CD14-positive monocyte (primary cell): ENCODE measurements at regions not wholly inside any gene's neighbourhood (a gene's known extent, or its start where the extent isn't known, plus 50 kb on each side); places are given as distances from the start of the nearest gene placed in this dataset.

Source experiments
- DNase-seq, 3 donors: peaks; one replicate each; pipeline ENCODE4 v3.0.0-alpha.2; 2011 to 2022
- H2AFZ ChIP-seq: 2 replicates; pipeline ENCODE4 v1.6.0; 2012; ENCODE audit warnings: mild to moderate bottlenecking, low read depth, low read length, inconsistent platforms; ENCODE audit not compliant: insufficient read depth, poor library complexity, severe bottlenecking
- H3K27ac ChIP-seq, 2 donors: 1 replicate in 1 of 2; 2 replicates in 1 of 2; pipeline ENCODE4 v1.5.1; 2012 to 2013; ENCODE audit warnings: low read length in 2 of 2, control low read depth in 1 of 2, inconsistent platforms in 1 of 2, low read depth in 1 of 2, mild to moderate bottlenecking in 1 of 2
- H3K27me3 ChIP-seq, 2 donors: one replicate each; pipeline versions ENCODE4 v1.6.0 to v1.6.1; 2011 to 2013; ENCODE audit warnings: low read length in 2 of 2; ENCODE audit not compliant: control insufficient read depth in 2 of 2, insufficient read depth in 2 of 2
- H3K36me3 ChIP-seq, 2 donors: replicated peaks in 1 of 2; 1 replicate in 1 of 2; 2 replicates in 1 of 2; pipeline versions ENCODE4 v1.5.1 to v1.6.1; 2012 to 2013; ENCODE audit warnings: low read length in 2 of 2, control low read depth in 1 of 2, inconsistent platforms in 1 of 2, mild to moderate bottlenecking in 1 of 2; ENCODE audit not compliant: insufficient read depth in 2 of 2, control insufficient read depth in 1 of 2
- H3K4me1 ChIP-seq, 2 donors: 1 replicate in 1 of 2; 2 replicates in 1 of 2; pipeline versions ENCODE4 v1.5.1 to v1.6.1; 2012 to 2013; ENCODE audit warnings: low read length in 2 of 2, control low read depth in 1 of 2, inconsistent platforms in 1 of 2, mild to moderate bottlenecking in 1 of 2, moderate library complexity in 1 of 2; ENCODE audit not compliant: insufficient read depth in 2 of 2, control insufficient read depth in 1 of 2
- H3K4me2 ChIP-seq: replicated peaks from 2 replicates; pipeline ENCODE3; 2012; ENCODE audit warnings: low read length, moderate library complexity, mild to moderate bottlenecking; ENCODE audit not compliant: poor library complexity, severe bottlenecking; ENCODE audit errors: extremely low read depth
- H3K4me3 ChIP-seq, 3 experiments: fragments of 200-600 bp in 1 of 3; sonication (generic) in 1 of 3; replicated peaks in 1 of 3; 1 replicate in 2 of 3; 2 replicates in 1 of 3; pipeline ENCODE4 v1.5.1; 2011 to 2013; ENCODE audit warnings: low read length in 3 of 3, mild to moderate bottlenecking in 3 of 3, control low read depth in 2 of 3, low read depth in 2 of 3, inconsistent platforms in 1 of 3, moderate library complexity in 1 of 3
- H3K79me2 ChIP-seq: 2 replicates; pipeline ENCODE4 v1.6.0; 2012; ENCODE audit warnings: mild to moderate bottlenecking, control low read depth, inconsistent platforms, low read length, moderate library complexity; ENCODE audit not compliant: insufficient read depth
- H3K9ac ChIP-seq: 2 replicates; pipeline ENCODE4 v1.6.0; 2017; ENCODE audit warnings: low read length, mild to moderate bottlenecking; ENCODE audit not compliant: insufficient read depth, poor library complexity, severe bottlenecking
- H3K9me3 ChIP-seq, 2 donors: replicated peaks in 1 of 2; 1 replicate in 1 of 2; 2 replicates in 1 of 2; pipeline versions ENCODE4 v1.5.1 to v1.6.1; 2012 to 2013; ENCODE audit warnings: low read length in 2 of 2, control low read depth in 1 of 2; ENCODE audit not compliant: control insufficient read depth in 1 of 2, insufficient read depth in 1 of 2
- H4K20me1 ChIP-seq: 2 replicates; pipeline ENCODE4 v1.6.0; 2012; ENCODE audit warnings: mild to moderate bottlenecking, low read length, control low read depth, moderate library complexity; ENCODE audit not compliant: insufficient read depth
- H3K27ac Mint-ChIP-seq, 7 donors: one replicate each; pipeline ENCODE4 v1.8.0; 2020; ENCODE audit warnings: mild to moderate bottlenecking in 7 of 7, mixed read lengths in 7 of 7, moderate library complexity in 6 of 7, inconsistent platforms in 2 of 7
- H3K27me3 Mint-ChIP-seq, 3 donors: one replicate each; pipeline ENCODE4 v1.8.0; 2021 to 2022; ENCODE audit warnings: low read depth in 3 of 3, mild to moderate bottlenecking in 3 of 3, mixed read lengths in 3 of 3, moderate library complexity in 3 of 3, inconsistent platforms in 1 of 3
- H3K36me3 Mint-ChIP-seq, 2 donors: one replicate each; pipeline ENCODE4 v1.8.0; 2020; ENCODE audit warnings: mixed read lengths in 2 of 2, inconsistent platforms in 1 of 2, mild to moderate bottlenecking in 1 of 2
- H3K4me1 Mint-ChIP-seq: one replicate; pipeline ENCODE4 v1.8.0; 2020; ENCODE audit warnings: mild to moderate bottlenecking, mixed read lengths
- H3K4me3 Mint-ChIP-seq, 2 donors: one replicate each; pipeline ENCODE4 v1.8.0; 2020; ENCODE audit warnings: mild to moderate bottlenecking in 2 of 2, mixed read lengths in 2 of 2, moderate library complexity in 1 of 2
- H3K9me3 Mint-ChIP-seq, 7 donors: one replicate each; pipeline ENCODE4 v1.8.0; 2020 to 2022; ENCODE audit warnings: mixed read lengths in 7 of 7, mild to moderate bottlenecking in 6 of 7, moderate library complexity in 6 of 7, inconsistent platforms in 2 of 7
- CTCF ChIP-seq: fragments of 200-600 bp; IDR thresholded peaks from one replicate; pipeline ENCODE4 v1.8.0; 2022; ENCODE audit warnings: antibody characterized with exemption, mild to moderate bottlenecking
- WGBS: methylation state at CpG from one replicate; pipeline ENCODE4 v1.1.5; 2013; ENCODE audit warnings: missing lambda C conversion rate; ENCODE audit not compliant: insufficient coverage; 5-methylcytosine and 5-hydroxymethylcytosine counted together
- intact Hi-C, 2 donors: fragments of 100-400 bp; cut with micrococcal nuclease; formaldehyde crosslinking; loops; one replicate each; pipeline versions ENCODE4 v1.15.0 to v1.15.1; 2023

GRCh38 chr11:47908198-47908597 lies 60.0 kb upstream of the NUP160 start:
- Histone ChIP-seq H3K36me3 (no peaks in the 10 kb centered on the region), H2AFZ (no peak overlapping the region), H3K27me3 (no peaks in the 10 kb centered on the region), H4K20me1 (no peaks in the 10 kb centered on the region), H3K4me1 (peaks cover 45 to 53% of the 10 kb centered on the region in 2 donors), H3K9ac (no peak overlapping the region), H3K4me3 (peak overlapping the region in 1 of 3 experiments; percentile 30), H3K9me3 (no peaks in the 10 kb centered on the region), H3K4me2 (peak overlapping the region; percentile 35), H3K79me2 (no peaks in the 10 kb centered on the region), H3K27ac (peak overlapping the region in 1 of 2 donors; percentile 31)
- Mint-ChIP-seq H3K36me3 (no peaks in the 10 kb centered on the region), H3K4me1 (peaks cover 43% of the 10 kb centered on the region), H3K27ac (peak overlapping the region in 3 of 7 donors; percentile 26 to 36 (median 27)), H3K9me3 (peaks cover 0 to 5% (median 0%) of the 10 kb centered on the region in 7 donors), H3K27me3 (peaks cover 0 to 2% (median 2%) of the 10 kb centered on the region in 3 donors), H3K4me3 (peak overlapping the region in 1 of 2 donors; percentile 26)
- intact Hi-C loops: no loop called here
- no peak for TF ChIP-seq CTCF
- peak; percentile 27 to 56 (median 34) for DNase-seq
- 18% methylated on average over 4 of the region's 5 CpGs for WGBS

GRCh38 chr11:47907499-47907898 lies 59.3 kb upstream of the NUP160 start:
- H3K4me1 ChIP-seq: peaks cover 38 to 46% of the 10 kb centered on the region in 2 donors
- H3K27me3 Mint-ChIP-seq: peaks cover 0 to 2% (median 2%) of the 10 kb centered on the region in 3 donors
- H3K4me3 ChIP-seq: no peak overlapping the region
- no peaks in the 10 kb centered on the region for H3K27me3 ChIP-seq
- 100% methylated on average over 2 of the region's 5 CpGs for WGBS
- H3K9ac ChIP-seq: no peak overlapping the region
- no peak for DNase-seq
- intact Hi-C loops: no loop called here
- no peak overlapping the region for H2AFZ ChIP-seq
- H3K36me3 Mint-ChIP-seq: no peaks in the 10 kb centered on the region
- peaks cover 0 to 5% (median 0%) of the 10 kb centered on the region in 7 donors for H3K9me3 Mint-ChIP-seq
- no peaks in the 10 kb centered on the region for H4K20me1 ChIP-seq
- peaks cover 37% of the 10 kb centered on the region for H3K4me1 Mint-ChIP-seq
- no peak for TF ChIP-seq CTCF
- no peaks in the 10 kb centered on the region for H3K9me3 ChIP-seq
- H3K27ac Mint-ChIP-seq: no peak overlapping the region
- no peaks in the 10 kb centered on the region for H3K36me3 ChIP-seq
- no peak overlapping the region for H3K4me3 Mint-ChIP-seq
- H3K4me2 ChIP-seq: no peak overlapping the region
- H3K27ac ChIP-seq: no peak overlapping the region
- no peaks in the 10 kb centered on the region for H3K79me2 ChIP-seq
